ENCODE measurements at regions not wholly inside any gene's neighbourhood (a gene's known extent, or its start where the extent isn't known, plus 50 kb on each side); places are given as distances from the start of the nearest gene placed in this dataset.

GRCh38 chr5:57577432-57578175 is 95.0 kb upstream of the ACTBL2 start:
- intact Hi-C loops (cut with micrococcal nuclease; ENCODE audit: unreplicated experiment) = no loop called here
- Histone ChIP-seq H3K27me3 (ENCODE audit: control insufficient read depth, insufficient read depth, low read length) (no peaks in the 10 kb centered on the region), H3K36me3 (ENCODE audit: control insufficient read depth, insufficient read depth, low read length) (no peaks in the 10 kb centered on the region), H3K4me1 (ENCODE audit: control insufficient read depth, insufficient read depth, low read length) (no peaks in the 10 kb centered on the region), H3K9me3 (ENCODE audit: control insufficient read depth, insufficient read depth, low read depth, low read length) (no peaks in the 10 kb centered on the region; the same call in 1 of the 2 replicates), H3K27ac (ENCODE audit: low read length) (peak overlapping the region; percentile 57; the same call in 1 of the 2 replicates), H3K4me3 (ENCODE audit: low read depth in 2 of 2, low read length in 2 of 2) (no peak overlapping the region)
- in situ Hi-C loops (cut with HindIII; ENCODE audit: low pct_unique_long_range_greater_than_20kb, low sequenced_read_pairs) = no loop called here
- CTCF ChIA-PET = no interaction called here
- DNase-seq (ENCODE audit: low read depth, low spot score) = no peak
- POLR2A ChIA-PET = no interaction called here
- TF ChIP-seq POLR2AphosphoS5 (IDR thresholded peaks at IDR 0.05; ENCODE audit: low read depth, low read length) (no peak), TCF7L2 (IDR thresholded peaks at IDR 0.05; ENCODE audit: low read depth, low read length) (no peak), REST (IDR thresholded peaks at IDR 0.05; ENCODE audit: insufficient read depth in 1 of 2, low read depth in 2 of 2, low read length in 1 of 2) (no peak), CTCF (IDR thresholded peaks at IDR 0.05) (no peak), SIN3A (IDR thresholded peaks at IDR 0.05; ENCODE audit: borderline replicate concordance, insufficient read depth, low read depth, low read length) (no peak)
- BruUV-seq (replicated peaks) = no TSS peak
- no peak for ATAC-seq

GRCh38 chr5:57576317-57576716 is 93.7 kb upstream of the ACTBL2 start:
- in situ Hi-C loops (cut with HindIII; ENCODE audit: low pct_unique_long_range_greater_than_20kb, low sequenced_read_pairs) = no loop called here
- DNase-seq (ENCODE audit: low read depth, low spot score) = no peak
- intact Hi-C loops (cut with micrococcal nuclease; ENCODE audit: unreplicated experiment) = no loop called here
- no peak for ATAC-seq
- POLR2A ChIA-PET = no interaction called here
- TF ChIP-seq CTCF (IDR thresholded peaks at IDR 0.05) (no peak), REST (IDR thresholded peaks at IDR 0.05; ENCODE audit: insufficient read depth in 1 of 2, low read depth in 2 of 2, low read length in 1 of 2) (no peak), SIN3A (IDR thresholded peaks at IDR 0.05; ENCODE audit: borderline replicate concordance, insufficient read depth, low read depth, low read length) (no peak), TCF7L2 (IDR thresholded peaks at IDR 0.05; ENCODE audit: low read depth, low read length) (no peak), POLR2AphosphoS5 (IDR thresholded peaks at IDR 0.05; ENCODE audit: low read depth, low read length) (no peak)
- BruUV-seq (replicated peaks) = no TSS peak
- Histone ChIP-seq H3K36me3 (ENCODE audit: control insufficient read depth, insufficient read depth, low read length) (no peaks in the 10 kb centered on the region), H3K4me3 (ENCODE audit: low read depth in 2 of 2, low read length in 2 of 2) (no peak overlapping the region), H3K9me3 (ENCODE audit: control insufficient read depth, insufficient read depth, low read depth, low read length) (no peaks in the 10 kb centered on the region; the same call in 1 of the 2 replicates), H3K27ac (ENCODE audit: low read length) (no peak overlapping the region; the same call in 1 of the 2 replicates), H3K4me1 (ENCODE audit: control insufficient read depth, insufficient read depth, low read length) (no peaks in the 10 kb centered on the region), H3K27me3 (ENCODE audit: control insufficient read depth, insufficient read depth, low read length) (no peaks in the 10 kb centered on the region)
- CTCF ChIA-PET = no interaction called here

All from Panc1 (cell line).